ENCODE measurements at regions not wholly inside any gene's neighbourhood (a gene's known extent, or its start where the extent isn't known, plus 50 kb on each side); places are given as distances from the start of the nearest gene placed in this dataset.
A peak's percentile ranks its signal among the peaks of the same experiment; 100 is the strongest.

DNA sequence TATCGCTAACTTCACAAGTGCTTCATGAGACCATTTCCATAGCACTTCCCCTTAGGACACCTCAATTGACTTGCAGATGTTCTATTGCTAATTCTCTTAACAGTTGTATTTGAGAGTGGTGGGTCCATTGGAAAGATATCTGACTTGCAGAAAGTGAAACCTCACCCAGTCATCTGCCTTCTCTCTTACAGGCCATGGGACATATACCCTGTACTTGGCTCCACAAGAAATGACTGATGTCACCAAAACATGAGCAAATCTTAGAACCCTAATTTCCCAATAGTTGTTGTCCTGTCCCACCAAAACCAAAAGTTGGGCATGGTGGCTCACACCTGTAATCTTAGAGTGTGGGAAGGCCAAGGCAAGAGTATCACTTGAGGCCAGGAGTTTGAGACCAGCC lies 101.9 kb upstream of the MAML3 start:
- Histone ChIP-seq H3K27me3 (replicated peaks in 1 of 7) (peaks cover 0 to 21% (median 6%) of the 10 kb centered on the region in 7 donors), H3K9me3 (no peaks in the 10 kb centered on the region), H3K4me1 (peaks cover 0 to 25% (median 12%) of the 10 kb centered on the region in 6 donors), H3K4me3 (no peak overlapping the region), H3K36me3 (no peaks in the 10 kb centered on the region), H3K27ac (no peak overlapping the region)
- no peak for DNase-seq
- WGBS, 5 donors = 88 to 100% (median 89%) methylated on average over 1 of the region's 1 CpG
- TF ChIP-seq, protein P1, sequence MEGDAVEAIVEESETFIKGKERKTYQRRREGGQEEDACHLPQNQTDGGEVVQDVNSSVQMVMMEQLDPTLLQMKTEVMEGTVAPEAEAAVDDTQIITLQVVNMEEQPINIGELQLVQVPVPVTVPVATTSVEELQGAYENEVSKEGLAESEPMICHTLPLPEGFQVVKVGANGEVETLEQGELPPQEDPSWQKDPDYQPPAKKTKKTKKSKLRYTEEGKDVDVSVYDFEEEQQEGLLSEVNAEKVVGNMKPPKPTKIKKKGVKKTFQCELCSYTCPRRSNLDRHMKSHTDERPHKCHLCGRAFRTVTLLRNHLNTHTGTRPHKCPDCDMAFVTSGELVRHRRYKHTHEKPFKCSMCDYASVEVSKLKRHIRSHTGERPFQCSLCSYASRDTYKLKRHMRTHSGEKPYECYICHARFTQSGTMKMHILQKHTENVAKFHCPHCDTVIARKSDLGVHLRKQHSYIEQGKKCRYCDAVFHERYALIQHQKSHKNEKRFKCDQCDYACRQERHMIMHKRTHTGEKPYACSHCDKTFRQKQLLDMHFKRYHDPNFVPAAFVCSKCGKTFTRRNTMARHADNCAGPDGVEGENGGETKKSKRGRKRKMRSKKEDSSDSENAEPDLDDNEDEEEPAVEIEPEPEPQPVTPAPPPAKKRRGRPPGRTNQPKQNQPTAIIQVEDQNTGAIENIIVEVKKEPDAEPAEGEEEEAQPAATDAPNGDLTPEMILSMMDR (IDR thresholded peaks at IDR 0.05 in 8 of 11, conservative IDR thresholded peaks at IDR 0.05 in 3 of 11) = no peak
- TF ChIP-seq POLR2A (IDR thresholded peaks at IDR 0.05) (no peak), POLR2AphosphoS5 (IDR thresholded peaks at IDR 0.05) (no peak)
- intact Hi-C loops (cut with DNase I; ENCODE audit: low total_unique reads) = no loop called here

- no peak overlapping the region for H3K27ac ChIP-seq
- H3K4me1 ChIP-seq = peaks cover 0 to 25% (median 12%) of the 10 kb centered on the region in 6 donors
- intact Hi-C loops (cut with DNase I; ENCODE audit: low total_unique reads) = no loop called here
- H3K27me3 ChIP-seq (replicated peaks in 1 of 7) = peaks cover 0 to 21% (median 6%) of the 10 kb centered on the region in 7 donors
- no peaks in the 10 kb centered on the region for H3K36me3 ChIP-seq
- H3K4me3 ChIP-seq = no peak overlapping the region
- no peak for DNase-seq
- WGBS, 5 donors = 55 to 75% (median 73%) methylated on average over 5 of the region's 5 CpGs
- TF ChIP-seq, protein P1 (IDR thresholded peaks at IDR 0.05 in 8 of 11, conservative IDR thresholded peaks at IDR 0.05 in 3 of 11) = no peak
- TF ChIP-seq POLR2A (IDR thresholded peaks at IDR 0.05) (no peak), POLR2AphosphoS5 (IDR thresholded peaks at IDR 0.05) (no peak)
- H3K9me3 ChIP-seq = no peaks in the 10 kb centered on the region
Observed at GRCh38 chr4:140255467-140255866, 101.5 kb upstream of the MAML3 start.

GRCh38 chr4:140254651-140255299 lies 100.8 kb upstream of the MAML3 start:
- H3K4me1 ChIP-seq = peaks cover 0 to 25% (median 12%) of the 10 kb centered on the region in 6 donors
- no peak overlapping the region for H3K27ac ChIP-seq
- no peaks in the 10 kb centered on the region for H3K9me3 ChIP-seq
- H3K4me3 ChIP-seq = no peak overlapping the region
- 95 to 98% (median 97%) methylated on average over 2 of the region's 2 CpGs for WGBS, 5 donors
- TF ChIP-seq POLR2AphosphoS5 (IDR thresholded peaks at IDR 0.05) (no peak), POLR2A (IDR thresholded peaks at IDR 0.05) (no peak)
- TF ChIP-seq, protein P1 (IDR thresholded peaks at IDR 0.05 in 8 of 11, conservative IDR thresholded peaks at IDR 0.05 in 3 of 11) = no peak
- no peak for DNase-seq
- peaks cover 0 to 21% (median 6%) of the 10 kb centered on the region in 7 donors for H3K27me3 ChIP-seq (replicated peaks in 1 of 7)
- H3K36me3 ChIP-seq = no peaks in the 10 kb centered on the region
- intact Hi-C loops (cut with DNase I; ENCODE audit: low total_unique reads) = loop anchor here (5.0 kb wide), 3 partner anchors 102 to 517 kb away; partner anchors contain the start of gene MAML3

DNA sequence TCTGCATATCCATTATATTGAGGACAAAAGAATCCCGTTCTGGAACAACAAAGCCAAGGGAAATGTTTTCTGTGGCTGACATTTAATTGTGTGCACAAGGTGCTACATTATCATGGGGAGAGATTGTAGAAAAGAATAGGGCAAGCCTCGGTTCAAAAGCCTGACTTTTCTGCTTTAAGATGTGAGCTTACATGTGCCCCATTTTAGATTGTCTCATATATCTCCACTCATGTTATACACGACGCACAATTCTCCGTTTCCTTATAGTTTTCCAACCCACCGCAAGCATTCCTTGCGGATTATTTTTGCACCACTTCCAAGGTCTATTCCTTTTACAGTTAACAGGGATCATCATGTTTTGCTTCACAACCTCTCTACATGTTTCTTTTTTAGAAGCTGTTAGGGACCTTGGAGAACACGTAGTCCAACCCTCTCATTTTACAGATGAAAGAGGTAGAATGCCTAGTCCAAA lies 99.6 kb upstream of the MAML3 start:
- Histone ChIP-seq H3K27me3 (replicated peaks in 1 of 7) (peaks cover 0 to 21% (median 6%) of the 10 kb centered on the region in 7 donors), H3K9me3 (no peaks in the 10 kb centered on the region), H3K4me3 (peak overlapping the region in 5 of 8 donors; percentile 60 to 76 (median 63)), H3K4me1 (peaks cover 0 to 35% (median 19%) of the 10 kb centered on the region in 6 donors), H3K27ac (peak overlapping the region in 4 of 8 donors; percentile 82 to 90 (median 85)), H3K36me3 (no peaks in the 10 kb centered on the region)
- intact Hi-C loops (cut with DNase I; ENCODE audit: low total_unique reads) = loop anchor here (5.0 kb wide), 3 partner anchors 101 to 516 kb away; partner anchors contain the start of gene MAML3
- no peak for DNase-seq
- 47 to 62% (median 59%) methylated on average over 8 of the region's 8 CpGs for WGBS, 5 donors
- TF ChIP-seq, protein P1 (IDR thresholded peaks at IDR 0.05 in 8 of 11, conservative IDR thresholded peaks at IDR 0.05 in 3 of 11) = peak in 5 of 11 experiments; percentile 0 to 47 (median 39)
- TF ChIP-seq POLR2A (IDR thresholded peaks at IDR 0.05) = no peak
- no peak for TF ChIP-seq POLR2AphosphoS5 (IDR thresholded peaks at IDR 0.05)
